ENCODE measurements at regions not wholly inside any gene's neighbourhood (a gene's known extent, or its start where the extent isn't known, plus 50 kb on each side); places are given as distances from the start of the nearest gene placed in this dataset.

DNA sequence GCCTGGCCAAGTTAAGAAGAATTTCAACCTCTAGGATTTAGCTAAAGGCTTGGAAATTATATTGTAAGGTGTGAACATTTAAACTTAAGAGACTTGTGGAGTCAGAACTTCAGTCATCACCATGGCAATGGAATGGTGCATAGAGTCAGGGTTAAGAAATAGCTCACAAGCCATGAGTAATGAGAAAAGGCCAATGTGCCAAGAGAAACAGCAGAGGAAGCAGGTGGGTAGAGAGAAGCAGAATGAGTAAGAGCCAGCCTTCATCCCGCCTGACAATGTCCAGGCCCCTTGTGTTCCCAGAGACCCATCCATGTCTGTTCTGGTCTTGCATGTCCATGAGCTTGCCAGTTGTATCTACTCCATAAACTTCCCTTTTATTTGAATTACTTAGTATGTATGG lies 62.6 kb upstream of the TBX20 start:
- FAIRE-seq (no peak), DNase-seq (ENCODE audit: insufficient read length) (no peak)
- TF ChIP-seq POLR2AphosphoS5 (IDR thresholded peaks at IDR 0.05; ENCODE audit: low read depth, low read length) = no peak
- no peak for TF ChIP-seq POLR2A (IDR thresholded peaks at IDR 0.05; ENCODE audit: low read depth, low read length)
- TF ChIP-seq TAF1 (IDR thresholded peaks at IDR 0.05; ENCODE audit: borderline replicate concordance, low read depth, low read length) = no peak

- FAIRE-seq = no peak
- TF ChIP-seq TAF1 (IDR thresholded peaks at IDR 0.05; ENCODE audit: borderline replicate concordance, low read depth, low read length) = no peak
- no peak for TF ChIP-seq POLR2A (IDR thresholded peaks at IDR 0.05; ENCODE audit: low read depth, low read length)
- TF ChIP-seq POLR2AphosphoS5 (IDR thresholded peaks at IDR 0.05; ENCODE audit: low read depth, low read length) = no peak
- no peak for DNase-seq (ENCODE audit: insufficient read length)
These were observed 61.6 kb upstream of the TBX20 start for GRCh38 chr7:35315517-35315916.

DNA sequence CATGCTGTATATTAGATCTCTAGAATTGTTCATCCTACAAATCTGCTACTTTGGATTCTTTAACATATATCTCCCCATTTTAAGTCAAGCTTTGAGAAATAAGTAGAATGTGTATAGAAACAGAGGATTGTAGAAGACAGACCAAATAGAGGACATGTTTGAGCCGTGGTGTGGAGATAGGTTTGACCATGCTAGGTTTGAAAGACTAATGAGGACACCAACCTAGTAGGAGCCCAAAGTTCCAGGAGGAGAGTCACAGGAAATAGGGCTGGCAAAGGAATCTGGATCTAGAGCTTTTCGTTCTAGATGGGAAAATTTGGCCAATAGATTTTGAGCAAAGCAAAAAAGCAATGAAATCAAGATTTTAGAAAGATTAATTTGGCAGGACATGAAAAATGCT lies 60.5 kb upstream of the TBX20 start:
- no peak for DNase-seq (ENCODE audit: insufficient read length)
- TF ChIP-seq TAF1 (IDR thresholded peaks at IDR 0.05; ENCODE audit: borderline replicate concordance, low read depth, low read length) (no peak), POLR2AphosphoS5 (IDR thresholded peaks at IDR 0.05; ENCODE audit: low read depth, low read length) (no peak), POLR2A (IDR thresholded peaks at IDR 0.05; ENCODE audit: low read depth, low read length) (no peak)
- no peak for FAIRE-seq

DNA sequence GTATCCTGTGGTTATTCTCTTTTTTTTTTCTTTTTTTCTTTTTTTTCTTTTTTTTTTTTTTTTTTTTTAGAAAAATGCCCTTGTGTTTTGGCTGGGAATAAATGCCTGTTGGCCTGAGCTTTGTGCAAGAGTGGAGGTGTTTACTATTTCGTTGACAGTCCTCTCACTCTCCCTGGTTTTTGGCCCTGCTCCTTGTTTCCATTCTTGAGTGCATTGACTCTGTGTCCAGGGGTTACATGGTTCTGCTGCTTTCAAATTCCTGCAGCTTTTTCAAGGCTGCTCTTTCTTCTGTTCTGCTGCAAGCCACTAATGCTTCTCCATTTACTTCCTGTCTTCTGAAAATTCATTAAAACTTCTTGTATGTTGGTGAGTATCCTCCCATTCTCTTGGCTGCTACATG lies 59.7 kb upstream of the TBX20 start:
- FAIRE-seq (no peak), DNase-seq (ENCODE audit: insufficient read length) (no peak)
- no peak for TF ChIP-seq POLR2AphosphoS5 (IDR thresholded peaks at IDR 0.05; ENCODE audit: low read depth, low read length)
- no peak for TF ChIP-seq POLR2A (IDR thresholded peaks at IDR 0.05; ENCODE audit: low read depth, low read length)
- TF ChIP-seq TAF1 (IDR thresholded peaks at IDR 0.05; ENCODE audit: borderline replicate concordance, low read depth, low read length) = no peak
